GM21447 (cell line): ENCODE measurements at regions not wholly inside any gene's neighbourhood (a gene's known extent, or its start where the extent isn't known, plus 50 kb on each side); places are given as distances from the start of the nearest gene placed in this dataset.
A peak's percentile ranks its signal among the peaks of the same experiment; 100 is the strongest.
"Not testable (repeated sequence)": the region's sequence is repeated elsewhere in the genome, so short reads cannot be mapped to it uniquely, and the experiment has no call there.

Experiments used
- ATAC-seq: cut with Tn5 transposase; IDR thresholded peaks from one replicate; pipeline ENCODE4 v1.9.1; 2021; ENCODE audit not compliant: unreplicated experiment

- no peak for ATAC-seq
Observed at GRCh38 chr7:39824456-39825200, 125.4 kb upstream of the CDK13 start.

GRCh38 chr7:39825401-39825980, 124.6 kb upstream of the CDK13 start:
- ATAC-seq = no peak

- no peak for ATAC-seq
Observed at GRCh38 chr7:39826166-39826565, 123.9 kb upstream of the CDK13 start.

- no peak for ATAC-seq
Observed at GRCh38 chr7:39827571-39827970, 122.5 kb upstream of the CDK13 start.

GRCh38 chr7:39829028-39829427, 121.0 kb upstream of the CDK13 start:
- no peak for ATAC-seq

- ATAC-seq = no peak
Observed at GRCh38 chr7:39832519-39833085, 117.5 kb upstream of the CDK13 start.

GRCh38 chr7:39833180-39833799, 116.8 kb upstream of the CDK13 start:
- not testable (repeated sequence) for ATAC-seq

GRCh38 chr7:39833865-39834634, 116.0 kb upstream of the CDK13 start:
- not testable (repeated sequence) for ATAC-seq

- ATAC-seq = no peak
Observed at GRCh38 chr7:39838326-39838725, 111.7 kb upstream of the CDK13 start.

- no peak for ATAC-seq
Observed at GRCh38 chr7:39845006-39845405, 105.0 kb upstream of the CDK13 start.

GRCh38 chr7:39847227-39847626, 102.8 kb upstream of the CDK13 start:
- ATAC-seq = no peak

GRCh38 chr7:39851466-39852045, 98.5 kb upstream of the CDK13 start:
- no peak for ATAC-seq

- peak; percentile 55 for ATAC-seq
Observed at GRCh38 chr7:39854616-39855324, 95.3 kb upstream of the CDK13 start.

GRCh38 chr7:39855325-39855674, 94.8 kb upstream of the CDK13 start:
- no peak for ATAC-seq

- not testable (repeated sequence) for ATAC-seq
Observed at GRCh38 chr7:39863675-39864322, 86.3 kb upstream of the CDK13 start.

- not testable (repeated sequence) for ATAC-seq
Observed at GRCh38 chr7:39869888-39870522, 80.1 kb upstream of the CDK13 start.

- not testable (repeated sequence) for ATAC-seq
Observed at GRCh38 chr7:39871610-39872009, 78.4 kb upstream of the CDK13 start.

- ATAC-seq = no peak
Observed at GRCh38 chr7:39880556-39880955, 69.5 kb upstream of the CDK13 start.

GRCh38 chr7:39882148-39882784, 67.8 kb upstream of the CDK13 start:
- no peak for ATAC-seq
